HG02759 (cell line): ENCODE measurements at regions not wholly inside any gene's neighbourhood (a gene's known extent, or its start where the extent isn't known, plus 50 kb on each side); places are given as distances from the start of the nearest gene placed in this dataset.

ENCODE experiments used
- ATAC-seq: cut with Tn5 transposase; IDR thresholded peaks from one replicate; pipeline ENCODE4 v1.9.1; 2021; ENCODE audit warnings: mild to moderate bottlenecking, moderate library complexity; ENCODE audit not compliant: unreplicated experiment

DNA sequence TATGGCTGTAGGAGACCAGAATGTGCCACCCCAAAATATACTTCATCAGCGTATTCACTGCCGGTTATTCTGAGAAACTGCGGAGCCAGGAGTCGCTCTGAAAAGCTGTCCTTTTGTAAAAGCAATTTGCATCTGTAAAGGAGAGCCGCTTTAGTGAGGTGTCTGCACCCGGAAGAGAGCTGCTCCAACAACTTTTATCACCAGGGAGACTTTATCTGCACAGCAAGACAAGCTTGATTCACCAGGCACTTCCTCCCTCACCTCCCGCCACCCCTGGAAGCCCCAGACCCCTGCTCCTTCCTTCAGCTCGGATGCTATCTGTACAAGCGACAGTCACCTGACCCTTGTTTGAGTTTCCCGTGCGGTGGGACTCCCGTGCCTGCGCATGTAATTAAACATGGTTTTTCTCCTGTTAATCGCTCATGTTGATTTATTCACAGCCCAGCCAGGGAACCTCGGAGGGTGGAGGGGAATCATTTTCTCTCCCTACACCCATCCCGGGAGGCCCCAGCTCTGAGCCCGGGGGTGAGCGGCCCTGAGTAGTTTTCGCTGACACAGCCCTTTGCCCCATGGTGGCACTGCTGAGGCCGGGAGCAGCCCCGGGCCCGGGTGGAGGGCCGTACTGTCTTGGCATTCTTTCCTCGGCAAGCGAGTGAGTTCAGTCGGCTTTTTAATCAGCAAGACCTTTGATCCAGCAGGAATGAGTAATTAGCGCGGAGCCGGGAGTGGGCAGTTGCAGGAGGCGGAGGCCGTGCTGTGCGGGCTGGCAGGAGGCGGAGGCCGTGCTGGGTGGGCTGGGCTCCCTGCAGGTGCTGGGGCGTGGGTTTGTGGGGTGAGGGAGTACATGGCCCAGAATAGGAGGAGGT lies 222.7 kb upstream of the CIBAR2 start:
- no peak for ATAC-seq

DNA sequence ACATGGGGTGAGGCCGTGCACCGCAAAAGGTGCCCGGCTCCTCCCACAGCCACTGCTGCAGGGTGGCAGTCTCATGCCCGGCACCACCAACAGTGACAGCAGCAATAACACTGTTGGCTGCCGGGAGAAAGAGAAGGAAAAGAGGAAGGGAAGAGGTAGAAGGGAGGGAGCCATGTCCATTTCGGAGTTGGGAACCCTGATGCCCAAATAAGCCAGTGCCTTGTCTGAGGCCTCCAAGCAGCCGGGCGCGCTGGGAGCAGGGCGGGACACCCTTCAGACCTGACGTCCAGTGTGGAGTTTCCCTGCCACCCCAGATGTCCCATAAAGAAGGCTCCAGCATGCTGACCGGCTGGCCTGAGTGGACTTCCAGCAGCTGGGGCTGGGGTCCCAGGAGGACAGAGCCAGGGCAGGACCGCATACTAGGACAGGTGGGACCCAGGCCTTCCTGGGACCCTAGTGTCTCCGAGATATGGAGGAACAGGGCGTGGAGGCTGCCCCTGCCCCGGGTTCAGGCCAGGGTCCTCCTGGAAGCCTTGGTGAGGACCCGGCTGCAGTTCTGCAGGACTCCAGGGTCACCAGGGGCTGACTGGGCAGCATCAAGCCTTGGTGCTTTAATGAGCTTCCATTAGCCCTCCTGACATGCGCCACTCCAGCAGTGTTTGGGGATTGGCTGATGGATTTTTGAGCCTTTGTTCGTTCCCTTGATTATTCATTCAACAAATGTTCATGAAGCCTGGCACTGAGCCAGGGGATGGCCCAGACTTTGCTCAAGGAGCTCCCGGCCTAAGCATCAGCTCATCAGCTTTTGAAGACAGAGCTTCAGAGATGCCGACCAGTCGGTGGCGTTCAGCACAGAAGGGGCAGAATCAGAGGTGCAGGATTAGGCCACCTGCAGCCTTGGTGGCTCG lies 223.6 kb upstream of the CIBAR2 start:
- ATAC-seq: no peak

GRCh38 chr16:85337910-85338637 lies 225.8 kb upstream of the CIBAR2 start:
- ATAC-seq: no peak

- no peak for ATAC-seq
Measured at GRCh38 chr16:85338638-85338982, 226.3 kb upstream of the CIBAR2 start.

GRCh38 chr16:85338989-85339685 lies 226.9 kb upstream of the CIBAR2 start:
- ATAC-seq: no peak

- ATAC-seq: no peak
Measured at GRCh38 chr16:85341972-85342695, 229.9 kb upstream of the CIBAR2 start.

- no peak for ATAC-seq
Measured at GRCh38 chr16:85344502-85345128, 232.3 kb upstream of the CIBAR2 start.

DNA sequence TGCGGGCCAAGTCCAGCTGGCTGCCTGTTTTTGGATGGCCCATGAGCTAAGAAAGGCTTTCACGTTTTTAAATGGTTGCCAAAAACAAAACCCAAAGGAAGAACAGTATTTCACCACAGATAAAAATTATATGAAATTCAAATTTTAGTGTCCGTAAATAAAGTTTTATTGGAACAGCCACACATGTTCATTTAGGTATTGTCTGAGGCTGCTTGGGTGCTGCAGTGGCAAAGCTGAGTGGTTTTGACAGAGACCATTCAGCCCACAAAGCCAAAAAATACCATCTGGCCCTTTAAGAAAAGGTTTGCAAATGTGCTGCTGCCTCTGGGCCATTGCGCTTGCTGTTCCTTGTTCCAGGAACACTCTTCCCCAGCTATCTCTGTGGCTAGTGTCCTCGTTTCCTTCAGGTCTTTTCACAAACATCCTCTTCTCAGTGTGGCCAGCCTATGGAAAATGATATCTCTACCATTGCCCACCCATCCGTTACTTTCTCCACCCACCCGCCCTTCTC lies 232.9 kb upstream of the CIBAR2 start:
- no peak for ATAC-seq

DNA sequence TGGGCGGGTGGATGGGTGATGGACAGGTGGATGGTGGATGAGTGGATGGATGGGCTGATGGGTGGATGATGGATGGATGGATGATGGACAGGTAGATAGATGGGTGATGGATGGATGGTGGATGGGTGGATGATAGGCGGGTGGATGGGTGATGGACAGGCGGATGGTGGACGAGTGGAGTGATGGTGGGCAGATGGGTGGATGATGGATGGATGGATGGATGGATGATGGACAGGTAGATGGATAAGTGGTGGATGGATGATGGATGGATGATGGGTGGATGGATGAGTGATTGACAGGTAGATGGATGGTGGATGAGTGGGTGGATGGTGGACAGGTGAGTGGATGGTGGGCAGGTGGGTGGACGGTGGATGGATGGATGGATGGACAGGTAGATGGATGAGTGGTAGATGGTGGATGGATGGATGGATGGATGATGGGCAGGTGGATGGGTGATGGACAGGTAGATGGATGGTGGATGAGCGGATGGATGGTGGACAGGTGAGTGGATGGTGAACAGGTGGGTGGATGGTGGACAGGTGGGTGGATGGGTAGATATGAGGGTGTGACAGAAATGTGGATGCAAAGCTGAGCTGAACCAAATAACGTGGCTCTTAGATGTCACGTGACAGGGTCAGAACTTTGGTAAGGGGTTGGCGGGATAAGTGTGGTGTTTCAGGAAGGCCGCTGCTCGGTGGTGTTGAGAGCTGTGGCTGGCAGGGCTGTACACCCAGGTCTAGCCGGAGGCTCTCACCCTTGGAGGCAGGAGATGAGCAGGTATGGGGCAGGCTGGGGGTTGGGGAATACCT lies 234.3 kb upstream of the CIBAR2 start:
- ATAC-seq: no peak

DNA sequence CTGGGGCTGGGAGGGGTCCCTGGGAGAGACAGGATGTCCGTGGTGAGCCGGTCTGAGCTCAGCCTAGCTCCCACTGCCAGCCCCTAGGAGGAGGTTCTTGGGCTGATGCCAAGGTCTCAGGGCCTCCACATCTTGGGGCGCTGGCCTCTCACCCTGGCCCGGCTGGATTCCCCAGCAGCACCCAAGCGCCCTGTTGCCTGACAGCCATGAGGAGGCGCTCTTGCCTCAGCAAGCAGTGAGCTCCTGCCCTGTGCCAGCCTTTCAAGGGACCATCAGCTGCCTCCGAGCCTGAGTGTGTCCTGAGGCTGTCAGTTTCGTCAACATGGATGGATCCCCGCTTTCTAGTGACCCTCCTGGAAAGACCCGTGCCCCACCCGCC lies 234.9 kb upstream of the CIBAR2 start:
- ATAC-seq: no peak

DNA sequence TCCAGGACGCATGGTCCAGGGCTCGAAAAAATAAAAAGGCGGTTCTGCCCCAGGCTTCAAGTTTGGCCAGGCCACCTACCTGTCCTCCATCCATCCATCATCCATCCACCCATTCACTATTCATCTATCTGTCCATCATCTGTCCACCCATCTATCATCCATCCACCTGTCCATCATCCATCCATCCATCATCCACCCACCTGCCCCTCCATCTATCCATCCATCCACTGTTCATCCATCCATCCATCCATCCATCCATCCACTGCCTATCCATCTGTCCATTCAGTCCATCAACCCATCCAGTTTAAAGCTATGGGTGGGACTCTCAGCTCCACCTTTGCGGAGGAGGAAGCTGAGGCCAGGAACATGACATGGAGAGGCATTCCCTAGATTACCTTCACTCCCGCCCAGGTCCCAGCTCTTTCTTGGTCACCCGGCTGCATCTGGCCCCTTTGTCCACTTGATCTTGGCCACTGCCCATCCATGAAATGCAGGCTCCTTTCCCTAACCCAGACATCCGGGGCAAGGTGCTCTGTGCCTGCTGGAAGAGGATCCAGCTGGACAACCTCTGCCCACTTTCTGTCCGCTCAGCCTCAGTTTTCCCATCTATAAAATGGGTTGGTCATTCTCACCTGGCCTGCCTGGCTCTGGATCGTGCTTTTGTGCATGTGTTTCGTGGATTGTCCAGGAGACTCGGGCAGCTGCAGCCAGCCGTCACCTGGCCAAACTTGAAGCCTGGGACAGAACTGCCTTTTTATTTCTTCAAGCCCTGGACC lies 236.0 kb upstream of the CIBAR2 start:
- no peak for ATAC-seq

- ATAC-seq: no peak
Measured at GRCh38 chr16:85348911-85349334, 236.7 kb upstream of the CIBAR2 start.

GRCh38 chr16:85349365-85350145 lies 237.3 kb upstream of the CIBAR2 start:
- no peak for ATAC-seq

DNA sequence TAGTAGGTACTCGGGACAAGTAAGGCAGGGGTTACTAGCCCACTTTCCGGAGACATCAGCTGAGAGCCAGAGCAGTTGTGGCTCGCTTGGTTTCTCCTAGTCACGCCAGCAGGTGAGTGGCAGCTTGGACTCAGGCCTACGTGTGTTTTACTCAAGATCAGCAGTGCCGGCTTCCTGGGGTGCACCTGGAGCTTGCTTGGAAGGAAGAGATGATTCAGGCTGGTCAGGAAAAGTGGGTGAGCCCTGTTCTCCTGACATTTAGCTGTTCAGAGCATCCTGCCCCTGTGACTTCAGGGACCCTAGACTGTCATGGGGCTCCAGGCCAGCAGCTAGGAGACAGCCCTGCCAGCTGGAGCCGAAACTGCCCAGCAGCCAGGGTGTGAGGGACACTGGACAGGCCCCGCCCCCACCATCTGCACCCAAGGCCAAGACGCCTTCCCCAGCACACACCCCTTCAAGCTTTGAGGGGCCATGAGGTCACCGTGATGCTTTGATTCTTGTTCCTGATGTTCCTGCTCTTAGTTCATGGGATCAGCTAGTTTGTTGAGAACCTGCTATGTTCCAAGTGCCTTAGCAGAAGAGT lies 238.0 kb upstream of the CIBAR2 start:
- no peak for ATAC-seq

GRCh38 chr16:85350973-85351372 lies 238.7 kb upstream of the CIBAR2 start:
- ATAC-seq: no peak

GRCh38 chr16:85353013-85353412 lies 240.7 kb upstream of the CIBAR2 start:
- ATAC-seq: no peak
